ENCODE measurements at regions not wholly inside any gene's neighbourhood (a gene's known extent, or its start where the extent isn't known, plus 50 kb on each side); places are given as distances from the start of the nearest gene placed in this dataset.

DNA sequence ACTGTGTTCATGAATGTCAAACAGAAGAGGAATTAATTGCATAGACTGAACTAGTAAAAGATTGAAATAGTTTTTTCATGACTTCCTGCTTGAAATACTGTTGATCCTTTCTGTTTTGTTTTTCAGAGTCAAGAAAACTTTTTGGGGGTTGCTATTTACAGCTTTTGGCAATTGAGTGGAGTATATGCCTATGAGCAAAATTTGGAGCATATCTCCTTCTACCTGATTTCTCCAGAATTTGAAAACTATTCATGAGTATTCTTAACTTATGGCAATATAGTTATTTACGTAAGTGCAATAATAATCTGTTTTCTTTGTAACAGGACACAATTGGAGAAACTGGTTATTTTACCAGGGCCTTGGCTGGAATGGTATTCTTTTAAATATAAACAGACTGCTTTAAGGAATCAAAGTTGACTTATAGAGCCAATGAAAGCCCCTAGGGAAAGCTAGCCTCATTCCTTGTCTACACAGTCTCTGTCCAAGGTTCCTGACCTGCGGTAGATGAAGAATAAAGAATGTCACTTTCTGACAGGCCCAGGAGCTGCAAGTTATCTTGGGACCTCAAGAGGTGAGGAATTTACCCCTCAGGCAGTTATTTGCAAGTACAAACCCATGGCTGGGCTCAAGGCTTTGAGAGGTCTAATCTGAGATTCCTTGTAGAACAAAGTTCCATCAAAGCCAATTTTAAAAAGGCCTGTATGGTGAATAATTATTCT is 193.5 kb upstream of the NDUFV2 start:
- no peak for TF ChIP-seq JUN (IDR thresholded peaks at IDR 0.05; ENCODE audit: low read depth, low read length)
- no peak for TF ChIP-seq NRF1 (IDR thresholded peaks at IDR 0.05; ENCODE audit: low read depth, low read length)
- no peak overlapping the region for H2BK12ac ChIP-seq (ENCODE audit: low read depth, low read length)
- CTCF ChIA-PET (ENCODE audit: partially characterized antibody): interaction anchor here (1.2 kb wide), 1 partner anchor 11 kb away, joined by 3 read pairs; no protein-coding TSS in a partner anchor
- no peaks in the 10 kb centered on the region for H3K79me1 ChIP-seq (ENCODE audit: low read depth, low read length)
- no peak overlapping the region for H3K23ac ChIP-seq (ENCODE audit: insufficient read length)
- H3K27me3 ChIP-seq (replicated peaks in 1 of 4; ENCODE audit: control insufficient read depth in 3 of 4, extremely low read depth in 1 of 4, insufficient read depth in 3 of 4, low read length in 3 of 4): no peaks in the 10 kb centered on the region
- H3K27ac ChIP-seq (ENCODE audit: low read depth, low read length): no peak overlapping the region
- H4K20me1 ChIP-seq (replicated peaks in 1 of 2; ENCODE audit: control insufficient read depth in 1 of 2, insufficient read depth in 2 of 2, low read length in 2 of 2): no peaks in the 10 kb centered on the region
- FAIRE-seq (no peak), DNase-seq (ENCODE audit: low read depth in 1 of 2, low spot score in 2 of 2) (no peak)
- peaks cover 8 to 11% of the 10 kb centered on the region in 2 experiments for H3K9me3 ChIP-seq (ENCODE audit: insufficient read depth in 2 of 2, low read depth in 1 of 2, low read length in 1 of 2)
- no peak overlapping the region for H2BK15ac ChIP-seq (ENCODE audit: low read length)
- no peak overlapping the region for H3K18ac ChIP-seq (ENCODE audit: extremely low read depth, low read length)
- H4K91ac ChIP-seq (replicated peaks; ENCODE audit: insufficient read length, low read length): no peak overlapping the region
- no peaks in the 10 kb centered on the region for H3K23me2 ChIP-seq (ENCODE audit: low read depth, low read length)
- POLR2A ChIA-PET (ENCODE audit: partially characterized antibody): no interaction called here
- WGBS, 2 experiments (ENCODE audit: extremely low coverage in 1 of 2, insufficient coverage in 1 of 2, insufficient read length in 1 of 2, insufficient replicate concordance in 2 of 2, low coverage in 1 of 2, low lambda C conversion rate in 2 of 2, missing lambda C conversion rate in 1 of 2): 94% methylated on average over 2 of the region's 2 CpGs; no CpG with 5 or more reads in 1 of the 2 experiments
- no peaks in the 10 kb centered on the region; a peak in 3 of 7 replicates for H3K4me1 ChIP-seq (replicated peaks in 1 of 4; ENCODE audit: control insufficient read depth in 3 of 4, insufficient read depth in 4 of 4, low read length in 3 of 4)
- H3K79me2 ChIP-seq (ENCODE audit: control insufficient read depth in 1 of 2, insufficient read depth in 2 of 2, low read length in 2 of 2): no peaks in the 10 kb centered on the region
- H2BK20ac ChIP-seq (ENCODE audit: low read length): no peak overlapping the region
- no peak overlapping the region for H3K4me3 ChIP-seq (ENCODE audit: extremely low read depth in 1 of 4, insufficient read depth in 2 of 4, low read depth in 3 of 4, low read length in 4 of 4)
- H3K4ac ChIP-seq (replicated peaks; ENCODE audit: insufficient read length, low read depth, low read length): no peak overlapping the region
- no peaks in the 10 kb centered on the region for H3K36me3 ChIP-seq (ENCODE audit: control insufficient read depth in 2 of 4, insufficient read depth in 4 of 4, low read length in 3 of 4)
- no peak overlapping the region for H2BK5ac ChIP-seq (ENCODE audit: low read depth, low read length)
- no peak overlapping the region for H3K4me2 ChIP-seq (ENCODE audit: insufficient read depth in 1 of 2, low read depth in 2 of 2, low read length in 2 of 2)
- no peak overlapping the region for H4K5ac ChIP-seq (ENCODE audit: insufficient read length, low read depth, low read length)
- H2AK5ac ChIP-seq (ENCODE audit: low read depth, low read length): no peak overlapping the region
- H3K56ac ChIP-seq (replicated peaks; ENCODE audit: insufficient read length, low read depth, low read length): no peak overlapping the region
- no peak overlapping the region for H4K8ac ChIP-seq (ENCODE audit: extremely low read depth, insufficient read depth, low read length)
- no peak overlapping the region for H3K9ac ChIP-seq (replicated peaks in 1 of 4; ENCODE audit: extremely low read depth in 1 of 4, low read depth in 3 of 4, low read length in 3 of 4)
- no peak overlapping the region for H2BK120ac ChIP-seq (replicated peaks; ENCODE audit: low read depth, low read length)
- no peak overlapping the region for H3K14ac ChIP-seq (ENCODE audit: insufficient read length)
- no peak overlapping the region for H2AFZ ChIP-seq (ENCODE audit: low read length)

All from H1 (cell line).